HPDE6-E6E7 (cell line): ENCODE measurements at regions not wholly inside any gene's neighbourhood (a gene's known extent, or its start where the extent isn't known, plus 50 kb on each side); places are given as distances from the start of the nearest gene placed in this dataset.

Experiments used
- DNase-seq: peaks from one replicate; pipeline ENCODE4 v3.0.0; 2011; ENCODE audit warnings: missing footprints; ENCODE audit errors: extremely low spot score

GRCh38 chr13:39159846-39160370 is 121.7 kb downstream of the NHLRC3 start:
- no peak for DNase-seq

- DNase-seq = no peak
Measured at GRCh38 chr13:39167018-39167417, 128.8 kb downstream of the NHLRC3 start.

GRCh38 chr13:39170711-39171110 is 132.5 kb downstream of the NHLRC3 start:
- no peak for DNase-seq

- DNase-seq = no peak
Measured at GRCh38 chr13:39185326-39185725, 147.1 kb downstream of the NHLRC3 start.

GRCh38 chr13:39186205-39186875 is 148.1 kb downstream of the NHLRC3 start:
- no peak for DNase-seq

- no peak for DNase-seq
Measured at GRCh38 chr13:39189778-39190177, 151.5 kb downstream of the NHLRC3 start.

- no peak for DNase-seq
Measured at GRCh38 chr13:39196965-39197646, 158.8 kb downstream of the NHLRC3 start.

- DNase-seq = no peak
Measured at GRCh38 chr13:39197647-39198007, 159.4 kb downstream of the NHLRC3 start.

- DNase-seq = no peak
Measured at GRCh38 chr13:39200249-39200910, 162.1 kb downstream of the NHLRC3 start.

- DNase-seq = no peak
Measured at GRCh38 chr13:39201180-39201579, 162.9 kb downstream of the NHLRC3 start.

GRCh38 chr13:39202746-39203145 is 164.5 kb downstream of the NHLRC3 start:
- no peak for DNase-seq

GRCh38 chr13:39208636-39209035 is 170.4 kb downstream of the NHLRC3 start:
- no peak for DNase-seq

GRCh38 chr13:39209731-39210531 is 171.7 kb downstream of the NHLRC3 start:
- no peak for DNase-seq

GRCh38 chr13:39210961-39211534 is 172.8 kb downstream of the NHLRC3 start:
- no peak for DNase-seq

- no peak for DNase-seq
Measured at GRCh38 chr13:39215971-39216370, 177.7 kb downstream of the NHLRC3 start.

- no peak for DNase-seq
Measured at GRCh38 chr13:39217471-39217870, 179.2 kb downstream of the NHLRC3 start.

- no peak for DNase-seq
Measured at GRCh38 chr13:39224671-39225240, 186.5 kb downstream of the NHLRC3 start.

- DNase-seq = no peak
Measured at GRCh38 chr13:39225860-39226259, 187.6 kb downstream of the NHLRC3 start.

GRCh38 chr13:39226359-39226758 is 188.1 kb downstream of the NHLRC3 start:
- no peak for DNase-seq

GRCh38 chr13:39232401-39232980 is 194.2 kb downstream of the NHLRC3 start:
- DNase-seq = no peak

GRCh38 chr13:39232999-39233398 is 194.7 kb downstream of the NHLRC3 start:
- no peak for DNase-seq
